Activated CD4-positive, alpha-beta T cell treated with anti-CD3 and anti-CD28 coated beads, Interleukin-2, amount 50 U/mL, for 16 hours (primary cell): ENCODE measurements at regions not wholly inside any gene's neighbourhood (a gene's known extent, or its start where the extent isn't known, plus 50 kb on each side); places are given as distances from the start of the nearest gene placed in this dataset.
"Not testable (repeated sequence)": the region's sequence is repeated elsewhere in the genome, so short reads cannot be mapped to it uniquely, and the experiment has no call there.

Experiments
- DNase-seq: peaks from one replicate; pipeline ENCODE4 v3.0.0-alpha.2; 2020

GRCh38 chr7:80018941-80019808, 115.5 kb upstream of the GNAI1 start:
- peak; percentile 39 for DNase-seq

GRCh38 chr7:80017101-80017698, 117.4 kb upstream of the GNAI1 start:
- DNase-seq, result no peak

- DNase-seq, result no peak
These were observed 120.1 kb upstream of the GNAI1 start for GRCh38 chr7:80014511-80014910.

GRCh38 chr7:80008039-80008438, 126.6 kb upstream of the GNAI1 start:
- no peak for DNase-seq

GRCh38 chr7:80002865-80003264, 131.8 kb upstream of the GNAI1 start:
- DNase-seq, result no peak

GRCh38 chr7:79998363-79998762, 136.3 kb upstream of the GNAI1 start:
- no peak for DNase-seq

- DNase-seq, result no peak
These were observed 137.3 kb upstream of the GNAI1 start for GRCh38 chr7:79997345-79997744.

GRCh38 chr7:79995741-79996140, 138.9 kb upstream of the GNAI1 start:
- DNase-seq, result not testable (repeated sequence)

GRCh38 chr7:79988653-79989052, 146.0 kb upstream of the GNAI1 start:
- no peak for DNase-seq

- DNase-seq, result no peak
These were observed 150.4 kb upstream of the GNAI1 start for GRCh38 chr7:79984210-79984609.

GRCh38 chr7:79982141-79982770, 152.4 kb upstream of the GNAI1 start:
- no peak for DNase-seq

- no peak for DNase-seq
These were observed 154.3 kb upstream of the GNAI1 start for GRCh38 chr7:79980376-79980775.

GRCh38 chr7:79979437-79979836, 155.2 kb upstream of the GNAI1 start:
- DNase-seq, result no peak

GRCh38 chr7:79977481-79977880, 157.2 kb upstream of the GNAI1 start:
- no peak for DNase-seq

- DNase-seq, result not testable (repeated sequence)
These were observed 158.0 kb upstream of the GNAI1 start for GRCh38 chr7:79976711-79977020.

GRCh38 chr7:79975986-79976710, 158.5 kb upstream of the GNAI1 start:
- not testable (repeated sequence) for DNase-seq

- no peak for DNase-seq
These were observed 161.2 kb upstream of the GNAI1 start for GRCh38 chr7:79973455-79973854.

- no peak for DNase-seq
These were observed 163.6 kb upstream of the GNAI1 start for GRCh38 chr7:79971058-79971457.

GRCh38 chr7:79968894-79969293, 165.7 kb upstream of the GNAI1 start:
- no peak for DNase-seq

- no peak for DNase-seq
These were observed 166.5 kb upstream of the GNAI1 start for GRCh38 chr7:79968077-79968648.

GRCh38 chr7:79965946-79966345, 168.7 kb upstream of the GNAI1 start:
- no peak for DNase-seq

- no peak for DNase-seq
These were observed 170.2 kb upstream of the GNAI1 start for GRCh38 chr7:79964463-79964862.

- no peak for DNase-seq
These were observed 181.5 kb upstream of the GNAI1 start for GRCh38 chr7:79953130-79953529.
